ENCODE measurements at regions not wholly inside any gene's neighbourhood (a gene's known extent, or its start where the extent isn't known, plus 50 kb on each side); places are given as distances from the start of the nearest gene placed in this dataset.

- Histone ChIP-seq H4K20me1 (ENCODE audit: insufficient read depth, low read length) (no peaks in the 10 kb centered on the region), H3K9me2 (ENCODE audit: low read depth, low read length) (no peaks in the 10 kb centered on the region), H3K9ac (ENCODE audit: low read length) (no peak overlapping the region), H3F3A (ENCODE audit: insufficient read depth, low read length) (no peaks in the 10 kb centered on the region), H3K4me3 (ENCODE audit: low read depth, low read length, poor library complexity, severe bottlenecking) (no peak overlapping the region), H2AFZ (ENCODE audit: low read length) (no peak overlapping the region), H3K4me1 (ENCODE audit: insufficient read depth, low read length, severe bottlenecking) (no peaks in the 10 kb centered on the region), H3K27me3 (ENCODE audit: insufficient read depth, low read length) (no peaks in the 10 kb centered on the region), H3K36me3 (ENCODE audit: insufficient read depth, low read length) (no peaks in the 10 kb centered on the region), H3K27ac (ENCODE audit: low read depth, low read length, poor library complexity, severe bottlenecking) (no peak overlapping the region), H3K9me3 (ENCODE audit: low read length) (no peaks in the 10 kb centered on the region), H3K4me2 (ENCODE audit: low read length) (no peak overlapping the region), H3K79me2 (ENCODE audit: insufficient read depth, low read length) (no peaks in the 10 kb centered on the region)
- TF ChIP-seq EZH2 (IDR thresholded peaks at IDR 0.05; ENCODE audit: borderline replicate concordance, low read length) = no peak
- TF ChIP-seq CTCF (IDR thresholded peaks at IDR 0.05; ENCODE audit: low read length) = no peak
Observed at GRCh38 chr11:69887330-69887729, 68.1 kb upstream of the FGF3 start.

GRCh38 chr11:69887841-69888427, 68.7 kb upstream of the FGF3 start:
- no peaks in the 10 kb centered on the region for H4K20me1 ChIP-seq (ENCODE audit: insufficient read depth, low read length)
- TF ChIP-seq CTCF (IDR thresholded peaks at IDR 0.05; ENCODE audit: low read length) (no peak), EZH2 (IDR thresholded peaks at IDR 0.05; ENCODE audit: borderline replicate concordance, low read length) (no peak)
- H3K27me3 ChIP-seq (ENCODE audit: insufficient read depth, low read length) = no peaks in the 10 kb centered on the region
- H3K4me3 ChIP-seq (ENCODE audit: low read depth, low read length, poor library complexity, severe bottlenecking) = no peak overlapping the region
- H2AFZ ChIP-seq (ENCODE audit: low read length) = no peak overlapping the region
- H3K4me2 ChIP-seq (ENCODE audit: low read length) = no peak overlapping the region
- H3K9ac ChIP-seq (ENCODE audit: low read length) = no peak overlapping the region
- no peaks in the 10 kb centered on the region for H3F3A ChIP-seq (ENCODE audit: insufficient read depth, low read length)
- no peaks in the 10 kb centered on the region for H3K79me2 ChIP-seq (ENCODE audit: insufficient read depth, low read length)
- H3K27ac ChIP-seq (ENCODE audit: low read depth, low read length, poor library complexity, severe bottlenecking) = no peak overlapping the region
- H3K9me3 ChIP-seq (ENCODE audit: low read length) = no peaks in the 10 kb centered on the region
- H3K36me3 ChIP-seq (ENCODE audit: insufficient read depth, low read length) = no peaks in the 10 kb centered on the region
- H3K9me2 ChIP-seq (ENCODE audit: low read depth, low read length) = no peaks in the 10 kb centered on the region
- H3K4me1 ChIP-seq (ENCODE audit: insufficient read depth, low read length, severe bottlenecking) = no peaks in the 10 kb centered on the region

- Histone ChIP-seq H3K4me2 (ENCODE audit: low read length) (no peak overlapping the region), H4K20me1 (ENCODE audit: insufficient read depth, low read length) (no peaks in the 10 kb centered on the region), H3K79me2 (ENCODE audit: insufficient read depth, low read length) (no peaks in the 10 kb centered on the region), H3K9ac (ENCODE audit: low read length) (no peak overlapping the region), H3F3A (ENCODE audit: insufficient read depth, low read length) (no peaks in the 10 kb centered on the region), H3K4me3 (ENCODE audit: low read depth, low read length, poor library complexity, severe bottlenecking) (no peak overlapping the region), H3K36me3 (ENCODE audit: insufficient read depth, low read length) (no peaks in the 10 kb centered on the region), H3K27me3 (ENCODE audit: insufficient read depth, low read length) (no peaks in the 10 kb centered on the region), H2AFZ (ENCODE audit: low read length) (no peak overlapping the region), H3K9me3 (ENCODE audit: low read length) (no peaks in the 10 kb centered on the region), H3K4me1 (ENCODE audit: insufficient read depth, low read length, severe bottlenecking) (no peaks in the 10 kb centered on the region), H3K27ac (ENCODE audit: low read depth, low read length, poor library complexity, severe bottlenecking) (no peak overlapping the region), H3K9me2 (ENCODE audit: low read depth, low read length) (no peaks in the 10 kb centered on the region)
- no peak for TF ChIP-seq EZH2 (IDR thresholded peaks at IDR 0.05; ENCODE audit: borderline replicate concordance, low read length)
- TF ChIP-seq CTCF (IDR thresholded peaks at IDR 0.05; ENCODE audit: low read length) = peak; percentile 80
Observed at GRCh38 chr11:69888483-69889181, 69.4 kb upstream of the FGF3 start.

All from OCI-LY1 (cell line).